HepG2 (cell line): ENCODE measurements at regions not wholly inside any gene's neighbourhood (a gene's known extent, or its start where the extent isn't known, plus 50 kb on each side); places are given as distances from the start of the nearest gene placed in this dataset.

Experiments used
- ATAC-seq: fragments of 200-7000 bp; cut with Tn5 transposase; 3 replicates; pipeline ENCODE4 v1.9.1; 2020; ENCODE audit warnings: mild to moderate bottlenecking, moderate library complexity
- BruUV-seq: library from RNA; stranded (reverse); fragments of 400-500 nt; replicated peaks from 2 replicates; lab custom pipeline; 2021; lab: Mats Ljungman, UMichigan
- CTCF ChIA-PET: fragments of 300-600 bp; formaldehyde crosslinking; extraction: SDS; loops from one replicate; lab custom pipeline; 2021; ENCODE audit warnings: low total read pairs, inconsistent platforms, low intra/inter-chr PET ratio; lab: Yijun Ruan, JAX
- POLR2A ChIA-PET: fragments of 350-600 bp; sonication (Branson Sonifier 250); formaldehyde crosslinking; loops from one replicate; lab custom pipeline; 2020; ENCODE audit warnings: antibody characterized with exemption, inconsistent platforms; lab: Yijun Ruan, JAX
- DNase-seq: peaks from one replicate; pipeline ENCODE4 v3.0.0-alpha.2; 2015; ENCODE audit warnings: low spot score
- FAIRE-seq: peaks from 3 replicates; lab custom pipeline; 2011; peaks lifted over from hg19 to GRCh38; lab: Jason Lieb, UNC
- H2AFZ ChIP-seq: one replicate; pipeline ENCODE4 v1.6.1; 2011; ENCODE audit warnings: low read length, inconsistent platforms
- H3K27ac ChIP-seq: fragments of 300-600 bp; 3 replicates; pipeline ENCODE4 v1.8.0; 2011; ENCODE audit warnings: mixed run types, mild to moderate bottlenecking, mixed read lengths, low read length, inconsistent platforms; ENCODE audit not compliant: insufficient read depth; ENCODE audit errors: extremely low read length
- H3K27me3 ChIP-seq, 2 experiments: fragments of 200-600 bp in 1 of 2; 2 replicates in 1 of 2; 3 replicates in 1 of 2; pipeline versions ENCODE4 v1.6.0 to v1.8.0; 2011; ENCODE audit warnings: low read length in 2 of 2, mild to moderate bottlenecking in 2 of 2, moderate library complexity in 2 of 2, inconsistent platforms in 1 of 2; ENCODE audit not compliant: insufficient read depth in 2 of 2, control insufficient read depth in 1 of 2
- H3K36me3 ChIP-seq, 2 experiments: fragments of 200-600 bp in 1 of 2; replicated peaks in 1 of 2; 2 replicates in 1 of 2; 3 replicates in 1 of 2; pipeline versions ENCODE4 v1.5.1 to v1.8.0; 2011; ENCODE audit warnings: low read length in 2 of 2, inconsistent platforms in 1 of 2; ENCODE audit not compliant: insufficient read depth in 2 of 2, control insufficient read depth in 1 of 2
- H3K4me1 ChIP-seq: 2 replicates; pipeline ENCODE4 v1.5.1; 2012; ENCODE audit warnings: low read length, inconsistent platforms; ENCODE audit not compliant: insufficient read depth
- H3K4me2 ChIP-seq: 2 replicates; pipeline ENCODE4 v1.6.0; 2011; ENCODE audit warnings: low read depth, low read length, inconsistent platforms
- H3K4me3 ChIP-seq, 3 experiments: fragments of 200-600 bp in 1 of 3; sonication (generic), shearing (Covaris generic) in 1 of 3; replicated peaks in 1 of 3; 2 replicates each; pipeline ENCODE4 v1.5.1; 2011 to 2016; ENCODE audit warnings: low read length in 3 of 3, inconsistent platforms in 2 of 3, low read depth in 2 of 3, mild to moderate bottlenecking in 2 of 3, control low read depth in 1 of 3, mixed read lengths in 1 of 3; ENCODE audit not compliant: insufficient read depth in 1 of 3
- H3K79me2 ChIP-seq: one replicate; pipeline ENCODE4 v1.6.1; 2011; ENCODE audit warnings: low read length, inconsistent platforms; ENCODE audit not compliant: insufficient read depth
- H3K9ac ChIP-seq: 2 replicates; pipeline ENCODE4 v1.6.0; 2011; ENCODE audit warnings: mild to moderate bottlenecking, low read depth, low read length, inconsistent platforms; ENCODE audit not compliant: insufficient read depth
- H3K9me3 ChIP-seq: 2 replicates; pipeline ENCODE4 v1.5.1; 2012; ENCODE audit warnings: mild to moderate bottlenecking, low read length
- H4K20me1 ChIP-seq: 2 replicates; pipeline ENCODE4 v1.6.0; 2011; ENCODE audit warnings: inconsistent platforms, mild to moderate bottlenecking, low read length, moderate library complexity; ENCODE audit not compliant: insufficient read depth
- ESRRA ChIP-seq: sonication (generic); formaldehyde crosslinking; IDR thresholded peaks from 2 replicates; pipeline ENCODE4 v1.5.1; 2020; ENCODE audit warnings: mild to moderate bottlenecking, low read depth, missing genetic modification reagents
- ETS1 ChIP-seq: sonication (generic); formaldehyde crosslinking; IDR thresholded peaks from 2 replicates; pipeline ENCODE4 v1.4.0; 2020; ENCODE audit warnings: missing genetic modification reagents
- HOXA9 ChIP-seq: sonication (generic); formaldehyde crosslinking; IDR thresholded peaks from 2 replicates; pipeline ENCODE4 v1.8.1; 2022; ENCODE audit warnings: missing genetic modification reagents, mild to moderate bottlenecking, moderate library complexity, borderline replicate concordance
- JDP2 ChIP-seq: sonication (generic); formaldehyde crosslinking; IDR thresholded peaks from 2 replicates; pipeline ENCODE4 v1.8.1; 2022; ENCODE audit warnings: missing genetic modification reagents, borderline replicate concordance
- KDM5B ChIP-seq: sonication (generic); formaldehyde crosslinking; IDR thresholded peaks from 2 replicates; pipeline ENCODE4 v1.4.0; 2020; ENCODE audit warnings: missing genetic modification reagents, mild to moderate bottlenecking, borderline replicate concordance
- PAF1 ChIP-seq: IDR thresholded peaks from 2 replicates; pipeline ENCODE4 v1.6.1; 2016; ENCODE audit warnings: missing genetic modification reagents, missing compliant biosample characterization
- PHB2 ChIP-seq: fragments of 450-650 bp; IDR thresholded peaks from 2 replicates; pipeline ENCODE4 v1.6.1; 2018; ENCODE audit not compliant: partially characterized antibody
- PPARG ChIP-seq: conservative IDR thresholded peaks from 2 replicates; pipeline ENCODE4 v1.6.1; 2016; ENCODE audit warnings: missing biosample characterization, missing genetic modification reagents
- RARA ChIP-seq: IDR thresholded peaks from 2 replicates; pipeline ENCODE4 v1.6.1; 2016; ENCODE audit warnings: missing genetic modification reagents, missing compliant biosample characterization
- TARDBP ChIP-seq: sonication (generic); formaldehyde crosslinking; IDR thresholded peaks from 2 replicates; pipeline ENCODE4 v1.8.0; 2022; ENCODE audit warnings: mild to moderate bottlenecking, missing genetic modification reagents
- THYN1 ChIP-seq: sonication (generic); formaldehyde crosslinking; IDR thresholded peaks from 2 replicates; pipeline ENCODE4 v1.8.1; 2023; ENCODE audit warnings: low read depth, mild to moderate bottlenecking, moderate library complexity, missing genetic modification reagents, borderline replicate concordance
- ZBTB21 ChIP-seq: sonication (generic); formaldehyde crosslinking; IDR thresholded peaks from 2 replicates; pipeline ENCODE4 v1.4.0; 2020; ENCODE audit warnings: missing genetic modification reagents
- ZNF251 ChIP-seq: sonication (generic); formaldehyde crosslinking; IDR thresholded peaks from 2 replicates; pipeline ENCODE4 v1.9.0; 2021; ENCODE audit warnings: mild to moderate bottlenecking, missing genetic modification reagents
- ZNF766 ChIP-seq: sonication (generic); formaldehyde crosslinking; IDR thresholded peaks from 2 replicates; pipeline ENCODE4 v1.5.0; 2020; ENCODE audit warnings: missing genetic modification reagents, borderline replicate concordance
- ZNF83 ChIP-seq: sonication (generic); formaldehyde crosslinking; IDR thresholded peaks from 2 replicates; pipeline ENCODE4 v1.4.0; 2020; ENCODE audit warnings: missing genetic modification reagents, mild to moderate bottlenecking, borderline replicate concordance
- WGBS: methylation state at CpG from one replicate; pipeline ENCODE4 v1.1.6; 2017; ENCODE audit warnings: low lambda C conversion rate; 5-methylcytosine and 5-hydroxymethylcytosine counted together
- in situ Hi-C: cut with HindIII; loops from 2 replicates; pipeline ENCODE4 v1.10.0; 2017; ENCODE audit warnings: low pct_unique_long_range_greater_than_20kb; ENCODE audit not compliant: extremely low pct_ligation_motif_present
- intact Hi-C: fragments of 100-400 bp; cut with micrococcal nuclease; formaldehyde crosslinking; loops from one replicate; pipeline ENCODE4 v1.10.0; 2022; ENCODE audit not compliant: unreplicated experiment
- TF ChIP-seq, protein P1 (sequence below): sonication (generic); formaldehyde crosslinking; IDR thresholded peaks from 2 replicates; pipeline ENCODE4 v1.4.0; 2020; ENCODE audit warnings: missing genetic modification reagents
- TF ChIP-seq, protein P2 (sequence below): sonication (generic); formaldehyde crosslinking; IDR thresholded peaks from 2 replicates; pipeline ENCODE4 v1.4.0; 2020; ENCODE audit warnings: mild to moderate bottlenecking, missing genetic modification reagents

DNA sequence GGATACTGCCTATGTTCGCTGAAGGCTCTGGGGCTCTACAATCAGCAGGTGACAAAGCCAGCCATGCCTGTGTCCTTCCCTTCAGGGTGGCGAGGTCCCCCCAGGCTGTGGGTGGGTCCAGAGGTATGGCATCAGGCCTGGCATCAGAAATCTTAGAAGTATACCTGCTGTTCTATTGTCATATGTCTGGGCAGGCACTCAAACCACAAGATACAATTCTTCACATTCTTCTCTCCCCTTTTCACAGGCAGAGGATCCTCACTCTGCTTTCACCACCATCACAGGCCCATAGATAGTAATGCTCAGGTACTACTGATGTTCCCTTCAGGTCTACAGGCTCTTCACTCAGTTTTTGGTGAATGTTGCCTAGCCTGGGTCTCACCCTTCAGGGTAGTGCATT is 1180.0 kb upstream of the CITED2 start:
- WGBS, result 0% methylated on average over 1 of the region's 2 CpGs
- no peak for DNase-seq
- TF ChIP-seq KDM5B (CRISPR knock-in tag) (no peak), PHB2 (no peak), THYN1 (no peak), ESRRA (CRISPR knock-in tag) (no peak), JDP2 (no peak), TARDBP (CRISPR knock-in tag) (no peak), HOXA9 (CRISPR knock-in tag) (no peak), ZNF766 (CRISPR knock-in tag) (no peak), PPARG (CRISPR knock-in tag) (no peak), ETS1 (CRISPR knock-in tag) (no peak), PAF1 (CRISPR knock-in tag) (no peak), ZBTB21 (CRISPR knock-in tag) (no peak), ZNF83 (CRISPR knock-in tag) (no peak), RARA (no peak), ZNF251 (CRISPR knock-in tag) (no peak)
- TF ChIP-seq, protein P1, sequence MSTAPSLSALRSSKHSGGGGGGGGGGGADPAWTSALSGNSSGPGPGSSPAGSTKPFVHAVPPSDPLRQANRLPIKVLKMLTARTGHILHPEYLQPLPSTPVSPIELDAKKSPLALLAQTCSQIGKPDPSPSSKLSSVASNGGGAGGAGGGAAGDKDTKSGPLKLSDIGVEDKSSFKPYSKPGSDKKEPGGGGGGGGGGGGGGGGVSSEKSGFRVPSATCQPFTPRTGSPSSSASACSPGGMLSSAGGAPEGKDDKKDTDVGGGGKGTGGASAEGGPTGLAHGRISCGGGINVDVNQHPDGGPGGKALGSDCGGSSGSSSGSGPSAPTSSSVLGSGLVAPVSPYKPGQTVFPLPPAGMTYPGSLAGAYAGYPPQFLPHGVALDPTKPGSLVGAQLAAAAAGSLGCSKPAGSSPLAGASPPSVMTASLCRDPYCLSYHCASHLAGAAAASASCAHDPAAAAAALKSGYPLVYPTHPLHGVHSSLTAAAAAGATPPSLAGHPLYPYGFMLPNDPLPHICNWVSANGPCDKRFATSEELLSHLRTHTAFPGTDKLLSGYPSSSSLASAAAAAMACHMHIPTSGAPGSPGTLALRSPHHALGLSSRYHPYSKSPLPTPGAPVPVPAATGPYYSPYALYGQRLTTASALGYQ, result no peak
- TF ChIP-seq, protein P2, sequence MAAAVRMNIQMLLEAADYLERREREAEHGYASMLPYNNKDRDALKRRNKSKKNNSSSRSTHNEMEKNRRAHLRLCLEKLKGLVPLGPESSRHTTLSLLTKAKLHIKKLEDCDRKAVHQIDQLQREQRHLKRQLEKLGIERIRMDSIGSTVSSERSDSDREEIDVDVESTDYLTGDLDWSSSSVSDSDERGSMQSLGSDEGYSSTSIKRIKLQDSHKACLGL, result no peak
- H4K20me1 ChIP-seq, result no peaks in the 10 kb centered on the region
- H3K4me2 ChIP-seq, result no peak overlapping the region
- in situ Hi-C loops (no loop called here), intact Hi-C loops (no loop called here)
- H3K36me3 ChIP-seq, result no peaks in the 10 kb centered on the region
- BruUV-seq, result no TSS peak
- ATAC-seq, result no peak
- no peaks in the 10 kb centered on the region for H3K4me1 ChIP-seq
- H3K9me3 ChIP-seq, result peaks cover 73% of the 10 kb centered on the region
- FAIRE-seq, result no peak
- H2AFZ ChIP-seq, result no peak overlapping the region
- ChIA-PET CTCF (no interaction called here), POLR2A (no interaction called here)
- no peak overlapping the region for H3K4me3 ChIP-seq
- H3K27me3 ChIP-seq, result no peaks in the 10 kb centered on the region
- no peak overlapping the region for H3K27ac ChIP-seq
- H3K79me2 ChIP-seq, result no peaks in the 10 kb centered on the region
- H3K9ac ChIP-seq, result no peak overlapping the region
